SK-N-SH treated with all-trans-retinoic acid at 6 μM for 48 hours (cell line): ENCODE measurements at regions not wholly inside any gene's neighbourhood (a gene's known extent, or its start where the extent isn't known, plus 50 kb on each side); places are given as distances from the start of the nearest gene placed in this dataset.

Experiments used
- BACH2 ChIP-seq: fragments of 250-450 bp; sonication (Bioruptor Pico); IDR thresholded peaks from 2 replicates; pipeline ENCODE4 v1.9.0; 2021; ENCODE audit warnings: mild to moderate bottlenecking, borderline replicate concordance
- CREB5 ChIP-seq: fragments of 250-450 bp; sonication (Bioruptor Pico); IDR thresholded peaks from 2 replicates; pipeline ENCODE4 v1.5.1; 2020; ENCODE audit warnings: low read depth, mild to moderate bottlenecking, moderate library complexity
- OSR1 ChIP-seq: fragments of 250-450 bp; sonication (Bioruptor Pico); IDR thresholded peaks from 2 replicates; pipeline ENCODE4 v1.8.0; 2022; ENCODE audit warnings: moderate library complexity, mild to moderate bottlenecking, inconsistent platforms
- RARB ChIP-seq: fragments of 250-450 bp; sonication (Bioruptor Pico); IDR thresholded peaks from 2 replicates; pipeline ENCODE4 v1.8.0; 2021; ENCODE audit warnings: mild to moderate bottlenecking, moderate library complexity
- TSHZ2 ChIP-seq: fragments of 250-450 bp; sonication (Bioruptor Pico); IDR thresholded peaks from 2 replicates; pipeline ENCODE4 v1.5.0; 2020; ENCODE audit warnings: mild to moderate bottlenecking, moderate library complexity

DNA sequence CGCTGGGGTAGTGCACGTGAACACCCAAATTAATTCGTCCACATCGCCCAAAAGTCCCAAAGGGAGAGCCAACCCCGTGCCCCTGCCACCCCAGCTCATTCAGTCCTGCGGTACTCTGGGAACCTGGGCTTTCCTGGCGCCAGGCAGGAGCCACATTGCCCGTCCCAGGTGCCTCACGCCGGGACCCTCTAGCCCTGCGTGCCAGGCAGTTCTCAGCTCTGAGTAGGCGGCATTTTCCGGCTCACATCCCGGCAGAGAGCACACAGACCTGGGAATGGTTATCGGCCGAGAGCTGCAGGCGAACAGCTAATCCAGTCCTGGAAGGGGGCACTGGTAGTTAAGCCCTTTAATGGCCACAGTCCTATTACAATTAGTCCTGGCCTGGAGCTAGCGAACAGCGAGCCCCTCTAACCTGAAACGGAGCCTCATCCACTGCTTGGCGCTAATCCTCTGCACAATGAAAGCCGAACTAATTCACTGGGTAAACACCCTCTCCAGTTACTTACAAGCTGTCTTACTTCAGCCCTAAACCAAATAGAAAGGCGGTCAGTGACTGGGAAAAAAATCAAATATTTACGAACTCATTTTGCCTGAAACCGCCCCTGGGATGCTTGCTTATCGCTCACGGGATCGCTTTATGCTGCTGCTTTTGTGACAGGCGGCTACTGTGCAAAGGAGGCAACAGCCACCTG, 254.6 kb upstream of the SOX14 start:
- TF ChIP-seq CREB5 (no peak), BACH2 (CRISPR knock-in tag) (no peak), RARB (no peak), TSHZ2 (CRISPR knock-in tag) (no peak), OSR1 (CRISPR knock-in tag) (no peak)
